ENCODE measurements at regions not wholly inside any gene's neighbourhood (a gene's known extent, or its start where the extent isn't known, plus 50 kb on each side); places are given as distances from the start of the nearest gene placed in this dataset.

GRCh38 chr7:106177738-106178592 lies 65.9 kb upstream of the SYPL1 start:
- H3K27me3 ChIP-seq (ENCODE audit: insufficient read depth, low read depth, severe bottlenecking) = no peaks in the 10 kb centered on the region
- H3K36me3 ChIP-seq = no peaks in the 10 kb centered on the region
- TF ChIP-seq, protein P1, sequence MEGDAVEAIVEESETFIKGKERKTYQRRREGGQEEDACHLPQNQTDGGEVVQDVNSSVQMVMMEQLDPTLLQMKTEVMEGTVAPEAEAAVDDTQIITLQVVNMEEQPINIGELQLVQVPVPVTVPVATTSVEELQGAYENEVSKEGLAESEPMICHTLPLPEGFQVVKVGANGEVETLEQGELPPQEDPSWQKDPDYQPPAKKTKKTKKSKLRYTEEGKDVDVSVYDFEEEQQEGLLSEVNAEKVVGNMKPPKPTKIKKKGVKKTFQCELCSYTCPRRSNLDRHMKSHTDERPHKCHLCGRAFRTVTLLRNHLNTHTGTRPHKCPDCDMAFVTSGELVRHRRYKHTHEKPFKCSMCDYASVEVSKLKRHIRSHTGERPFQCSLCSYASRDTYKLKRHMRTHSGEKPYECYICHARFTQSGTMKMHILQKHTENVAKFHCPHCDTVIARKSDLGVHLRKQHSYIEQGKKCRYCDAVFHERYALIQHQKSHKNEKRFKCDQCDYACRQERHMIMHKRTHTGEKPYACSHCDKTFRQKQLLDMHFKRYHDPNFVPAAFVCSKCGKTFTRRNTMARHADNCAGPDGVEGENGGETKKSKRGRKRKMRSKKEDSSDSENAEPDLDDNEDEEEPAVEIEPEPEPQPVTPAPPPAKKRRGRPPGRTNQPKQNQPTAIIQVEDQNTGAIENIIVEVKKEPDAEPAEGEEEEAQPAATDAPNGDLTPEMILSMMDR (IDR thresholded peaks at IDR 0.05; ENCODE audit: low read depth, low read length) = no peak
- no peak for DNase-seq
- H3K27ac ChIP-seq = no peak overlapping the region
- H3K9me3 ChIP-seq (ENCODE audit: severe bottlenecking) = no peaks in the 10 kb centered on the region
- H3K4me3 ChIP-seq (ENCODE audit: low read depth, low read length) = no peak overlapping the region

- Histone ChIP-seq H3K9me3 (ENCODE audit: severe bottlenecking) (no peaks in the 10 kb centered on the region), H3K27ac (no peak overlapping the region), H3K36me3 (no peaks in the 10 kb centered on the region), H3K4me3 (ENCODE audit: low read depth, low read length) (no peak overlapping the region), H3K27me3 (ENCODE audit: insufficient read depth, low read depth, severe bottlenecking) (no peaks in the 10 kb centered on the region)
- no peak for DNase-seq
- TF ChIP-seq, protein P1 (IDR thresholded peaks at IDR 0.05; ENCODE audit: low read depth, low read length) = no peak
These were observed 65.2 kb upstream of the SYPL1 start for GRCh38 chr7:106177300-106177690.

GRCh38 chr7:106176414-106177299 lies 64.5 kb upstream of the SYPL1 start:
- DNase-seq = peak; percentile 80
- Histone ChIP-seq H3K36me3 (no peaks in the 10 kb centered on the region), H3K4me3 (ENCODE audit: low read depth, low read length) (no peak overlapping the region), H3K9me3 (ENCODE audit: severe bottlenecking) (no peaks in the 10 kb centered on the region), H3K27me3 (ENCODE audit: insufficient read depth, low read depth, severe bottlenecking) (no peaks in the 10 kb centered on the region), H3K27ac (no peak overlapping the region)
- TF ChIP-seq, protein P1 (IDR thresholded peaks at IDR 0.05; ENCODE audit: low read depth, low read length) = peak; percentile 98

- H3K4me3 ChIP-seq (ENCODE audit: low read depth, low read length) = no peak overlapping the region
- TF ChIP-seq, protein P1 (IDR thresholded peaks at IDR 0.05; ENCODE audit: low read depth, low read length) = no peak
- no peak for DNase-seq
- H3K27me3 ChIP-seq (ENCODE audit: insufficient read depth, low read depth, severe bottlenecking) = no peaks in the 10 kb centered on the region
- H3K27ac ChIP-seq = no peak overlapping the region
- H3K36me3 ChIP-seq = no peaks in the 10 kb centered on the region
- H3K9me3 ChIP-seq (ENCODE audit: severe bottlenecking) = no peaks in the 10 kb centered on the region
These were observed 63.4 kb upstream of the SYPL1 start for GRCh38 chr7:106175507-106175906.

- no peaks in the 10 kb centered on the region for H3K27me3 ChIP-seq (ENCODE audit: insufficient read depth, low read depth, severe bottlenecking)
- H3K36me3 ChIP-seq = no peaks in the 10 kb centered on the region
- TF ChIP-seq, protein P1 (IDR thresholded peaks at IDR 0.05; ENCODE audit: low read depth, low read length) = no peak
- DNase-seq = no peak
- H3K27ac ChIP-seq = no peak overlapping the region
- H3K4me3 ChIP-seq (ENCODE audit: low read depth, low read length) = no peak overlapping the region
- H3K9me3 ChIP-seq (ENCODE audit: severe bottlenecking) = no peaks in the 10 kb centered on the region
These were observed 58.5 kb upstream of the SYPL1 start for GRCh38 chr7:106170651-106171050.

Measured in WERI-Rb-1 (cell line).